ENCODE measurements at regions not wholly inside any gene's neighbourhood (a gene's known extent, or its start where the extent isn't known, plus 50 kb on each side); places are given as distances from the start of the nearest gene placed in this dataset.

GRCh38 chr7:68754414-68754813 is 843.9 kb upstream of the AUTS2 start:
- TF ChIP-seq, protein P1, sequence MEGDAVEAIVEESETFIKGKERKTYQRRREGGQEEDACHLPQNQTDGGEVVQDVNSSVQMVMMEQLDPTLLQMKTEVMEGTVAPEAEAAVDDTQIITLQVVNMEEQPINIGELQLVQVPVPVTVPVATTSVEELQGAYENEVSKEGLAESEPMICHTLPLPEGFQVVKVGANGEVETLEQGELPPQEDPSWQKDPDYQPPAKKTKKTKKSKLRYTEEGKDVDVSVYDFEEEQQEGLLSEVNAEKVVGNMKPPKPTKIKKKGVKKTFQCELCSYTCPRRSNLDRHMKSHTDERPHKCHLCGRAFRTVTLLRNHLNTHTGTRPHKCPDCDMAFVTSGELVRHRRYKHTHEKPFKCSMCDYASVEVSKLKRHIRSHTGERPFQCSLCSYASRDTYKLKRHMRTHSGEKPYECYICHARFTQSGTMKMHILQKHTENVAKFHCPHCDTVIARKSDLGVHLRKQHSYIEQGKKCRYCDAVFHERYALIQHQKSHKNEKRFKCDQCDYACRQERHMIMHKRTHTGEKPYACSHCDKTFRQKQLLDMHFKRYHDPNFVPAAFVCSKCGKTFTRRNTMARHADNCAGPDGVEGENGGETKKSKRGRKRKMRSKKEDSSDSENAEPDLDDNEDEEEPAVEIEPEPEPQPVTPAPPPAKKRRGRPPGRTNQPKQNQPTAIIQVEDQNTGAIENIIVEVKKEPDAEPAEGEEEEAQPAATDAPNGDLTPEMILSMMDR (IDR thresholded peaks at IDR 0.05), result no peak
- TF ChIP-seq POLR2AphosphoS5 (IDR thresholded peaks at IDR 0.05), result no peak
